ENCODE measurements at regions not wholly inside any gene's neighbourhood (a gene's known extent, or its start where the extent isn't known, plus 50 kb on each side); places are given as distances from the start of the nearest gene placed in this dataset.

- no peak for DNase-seq
Observed at GRCh38 chr3:68033867-68034266, 379.5 kb upstream of the SUCLG2 start.

- DNase-seq: no peak
Observed at GRCh38 chr3:68032209-68032608, 377.8 kb upstream of the SUCLG2 start.

- no peak for DNase-seq
Observed at GRCh38 chr3:68025189-68025588, 370.8 kb upstream of the SUCLG2 start.

- DNase-seq: no peak
Observed at GRCh38 chr3:68019876-68020275, 365.5 kb upstream of the SUCLG2 start.

GRCh38 chr3:68018275-68018674 is 363.9 kb upstream of the SUCLG2 start:
- DNase-seq: no peak

- DNase-seq: no peak
Observed at GRCh38 chr3:68017069-68017468, 362.7 kb upstream of the SUCLG2 start.

- DNase-seq: no peak
Observed at GRCh38 chr3:68009900-68010299, 355.5 kb upstream of the SUCLG2 start.

- no peak for DNase-seq
Observed at GRCh38 chr3:68007621-68008226, 353.3 kb upstream of the SUCLG2 start.

GRCh38 chr3:68006646-68007045 is 352.2 kb upstream of the SUCLG2 start:
- DNase-seq: no peak

- DNase-seq: no peak
Observed at GRCh38 chr3:68004091-68004490, 349.7 kb upstream of the SUCLG2 start.

GRCh38 chr3:67998281-67998680 is 343.9 kb upstream of the SUCLG2 start:
- DNase-seq: no peak

GRCh38 chr3:67995206-67995605 is 340.8 kb upstream of the SUCLG2 start:
- no peak for DNase-seq

GRCh38 chr3:67986706-67987105 is 332.3 kb upstream of the SUCLG2 start:
- DNase-seq: no peak

- no peak for DNase-seq
Observed at GRCh38 chr3:67983166-67983565, 328.8 kb upstream of the SUCLG2 start.

- no peak for DNase-seq
Observed at GRCh38 chr3:67981077-67981476, 326.7 kb upstream of the SUCLG2 start.

- DNase-seq: no peak
Observed at GRCh38 chr3:67979342-67979741, 324.9 kb upstream of the SUCLG2 start.

- DNase-seq: no peak
Observed at GRCh38 chr3:67977762-67978161, 323.4 kb upstream of the SUCLG2 start.

- DNase-seq: no peak
Observed at GRCh38 chr3:67976663-67977062, 322.3 kb upstream of the SUCLG2 start.

- DNase-seq: no peak
Observed at GRCh38 chr3:67964596-67964995, 310.2 kb upstream of the SUCLG2 start.

GRCh38 chr3:67957268-67957667 is 302.9 kb upstream of the SUCLG2 start:
- DNase-seq: no peak

- no peak for DNase-seq
Observed at GRCh38 chr3:67947808-67948508, 293.5 kb upstream of the SUCLG2 start.

- DNase-seq: no peak
Observed at GRCh38 chr3:67946436-67946835, 292.0 kb upstream of the SUCLG2 start.

GRCh38 chr3:67943546-67943945 is 289.1 kb upstream of the SUCLG2 start:
- DNase-seq: no peak

- DNase-seq: no peak
Observed at GRCh38 chr3:67941433-67942030, 287.1 kb upstream of the SUCLG2 start.

Data from NCI-H526 treated with DMSO at 0.1 percent for 48 hours (cell line).